ENCODE measurements at regions not wholly inside any gene's neighbourhood (a gene's known extent, or its start where the extent isn't known, plus 50 kb on each side); places are given as distances from the start of the nearest gene placed in this dataset.

- Histone ChIP-seq H3K27ac (ENCODE audit: low read depth, low read length) (no peak overlapping the region), H3K4me1 (ENCODE audit: insufficient read depth, low read length) (no peaks in the 10 kb centered on the region), H3K4me3 (ENCODE audit: insufficient read depth, low read length) (no peak overlapping the region), H3K79me2 (ENCODE audit: insufficient read depth, low read length) (no peaks in the 10 kb centered on the region), H4K20me1 (ENCODE audit: insufficient read depth, low read length) (no peaks in the 10 kb centered on the region), H3K9me3 (ENCODE audit: low read depth, low read length) (no peaks in the 10 kb centered on the region), H3K36me3 (ENCODE audit: insufficient read depth, low read length) (no peaks in the 10 kb centered on the region), H3K27me3 (ENCODE audit: insufficient read depth, low read length) (no peaks in the 10 kb centered on the region), H3K4me2 (ENCODE audit: insufficient read depth, low read length) (no peak overlapping the region), H2AFZ (ENCODE audit: low read length) (no peak overlapping the region)
- DNase-seq (ENCODE audit: insufficient read length, low spot score, missing footprints): no peak
- TF ChIP-seq, protein P1, sequence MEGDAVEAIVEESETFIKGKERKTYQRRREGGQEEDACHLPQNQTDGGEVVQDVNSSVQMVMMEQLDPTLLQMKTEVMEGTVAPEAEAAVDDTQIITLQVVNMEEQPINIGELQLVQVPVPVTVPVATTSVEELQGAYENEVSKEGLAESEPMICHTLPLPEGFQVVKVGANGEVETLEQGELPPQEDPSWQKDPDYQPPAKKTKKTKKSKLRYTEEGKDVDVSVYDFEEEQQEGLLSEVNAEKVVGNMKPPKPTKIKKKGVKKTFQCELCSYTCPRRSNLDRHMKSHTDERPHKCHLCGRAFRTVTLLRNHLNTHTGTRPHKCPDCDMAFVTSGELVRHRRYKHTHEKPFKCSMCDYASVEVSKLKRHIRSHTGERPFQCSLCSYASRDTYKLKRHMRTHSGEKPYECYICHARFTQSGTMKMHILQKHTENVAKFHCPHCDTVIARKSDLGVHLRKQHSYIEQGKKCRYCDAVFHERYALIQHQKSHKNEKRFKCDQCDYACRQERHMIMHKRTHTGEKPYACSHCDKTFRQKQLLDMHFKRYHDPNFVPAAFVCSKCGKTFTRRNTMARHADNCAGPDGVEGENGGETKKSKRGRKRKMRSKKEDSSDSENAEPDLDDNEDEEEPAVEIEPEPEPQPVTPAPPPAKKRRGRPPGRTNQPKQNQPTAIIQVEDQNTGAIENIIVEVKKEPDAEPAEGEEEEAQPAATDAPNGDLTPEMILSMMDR (IDR thresholded peaks at IDR 0.05; ENCODE audit: extremely low read depth, low read depth, low read length): no peak
These were observed 62.0 kb upstream of the TUNAR start for GRCh38 chr14:95814363-95815225.

GRCh38 chr14:95811813-95812212 is 64.8 kb upstream of the TUNAR start:
- TF ChIP-seq, protein P1 (IDR thresholded peaks at IDR 0.05; ENCODE audit: extremely low read depth, low read depth, low read length): no peak
- Histone ChIP-seq H3K4me1 (ENCODE audit: insufficient read depth, low read length) (no peaks in the 10 kb centered on the region), H2AFZ (ENCODE audit: low read length) (no peak overlapping the region), H3K4me2 (ENCODE audit: insufficient read depth, low read length) (no peak overlapping the region), H3K9me3 (ENCODE audit: low read depth, low read length) (no peaks in the 10 kb centered on the region), H4K20me1 (ENCODE audit: insufficient read depth, low read length) (no peaks in the 10 kb centered on the region), H3K4me3 (ENCODE audit: insufficient read depth, low read length) (no peak overlapping the region), H3K27me3 (ENCODE audit: insufficient read depth, low read length) (no peaks in the 10 kb centered on the region), H3K27ac (ENCODE audit: low read depth, low read length) (no peak overlapping the region), H3K36me3 (ENCODE audit: insufficient read depth, low read length) (no peaks in the 10 kb centered on the region), H3K79me2 (ENCODE audit: insufficient read depth, low read length) (no peaks in the 10 kb centered on the region)
- DNase-seq (ENCODE audit: insufficient read length, low spot score, missing footprints): no peak

DNA sequence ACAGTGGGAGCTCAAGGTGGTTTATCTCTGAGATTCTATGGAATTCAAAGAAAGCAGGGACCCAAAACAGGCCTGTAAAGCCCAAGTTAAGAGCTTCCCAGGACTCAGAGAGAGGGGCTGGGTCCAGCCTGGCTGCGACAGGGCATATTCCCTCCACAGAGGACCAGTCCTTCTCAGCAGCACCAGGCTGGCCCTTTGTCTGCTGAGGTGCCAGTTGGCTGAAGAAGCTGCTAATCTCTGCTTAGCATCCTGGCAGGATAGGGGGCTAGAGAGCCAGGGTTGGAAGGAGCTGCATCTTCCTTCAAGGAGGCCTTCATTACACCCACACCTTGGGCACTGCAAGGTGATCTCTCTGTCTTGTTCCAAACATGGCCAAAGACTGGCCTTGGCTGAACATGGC is 68.3 kb upstream of the TUNAR start:
- no peak overlapping the region for H3K27ac ChIP-seq (ENCODE audit: low read depth, low read length)
- no peak overlapping the region for H3K4me3 ChIP-seq (ENCODE audit: insufficient read depth, low read length)
- TF ChIP-seq, protein P1 (IDR thresholded peaks at IDR 0.05; ENCODE audit: extremely low read depth, low read depth, low read length): no peak
- H3K9me3 ChIP-seq (ENCODE audit: low read depth, low read length): no peaks in the 10 kb centered on the region
- H2AFZ ChIP-seq (ENCODE audit: low read length): no peak overlapping the region
- H3K36me3 ChIP-seq (ENCODE audit: insufficient read depth, low read length): no peaks in the 10 kb centered on the region
- no peaks in the 10 kb centered on the region for H3K27me3 ChIP-seq (ENCODE audit: insufficient read depth, low read length)
- no peak overlapping the region for H3K4me2 ChIP-seq (ENCODE audit: insufficient read depth, low read length)
- H3K4me1 ChIP-seq (ENCODE audit: insufficient read depth, low read length): no peaks in the 10 kb centered on the region
- no peak for DNase-seq (ENCODE audit: insufficient read length, low spot score, missing footprints)
- no peaks in the 10 kb centered on the region for H4K20me1 ChIP-seq (ENCODE audit: insufficient read depth, low read length)
- H3K79me2 ChIP-seq (ENCODE audit: insufficient read depth, low read length): no peaks in the 10 kb centered on the region

- no peaks in the 10 kb centered on the region for H3K36me3 ChIP-seq (ENCODE audit: insufficient read depth, low read length)
- no peak overlapping the region for H3K4me2 ChIP-seq (ENCODE audit: insufficient read depth, low read length)
- H4K20me1 ChIP-seq (ENCODE audit: insufficient read depth, low read length): no peaks in the 10 kb centered on the region
- no peak overlapping the region for H2AFZ ChIP-seq (ENCODE audit: low read length)
- no peaks in the 10 kb centered on the region for H3K9me3 ChIP-seq (ENCODE audit: low read depth, low read length)
- H3K4me3 ChIP-seq (ENCODE audit: insufficient read depth, low read length): no peak overlapping the region
- TF ChIP-seq, protein P1 (IDR thresholded peaks at IDR 0.05; ENCODE audit: extremely low read depth, low read depth, low read length): no peak
- H3K27ac ChIP-seq (ENCODE audit: low read depth, low read length): no peak overlapping the region
- no peaks in the 10 kb centered on the region for H3K4me1 ChIP-seq (ENCODE audit: insufficient read depth, low read length)
- no peaks in the 10 kb centered on the region for H3K27me3 ChIP-seq (ENCODE audit: insufficient read depth, low read length)
- no peak for DNase-seq (ENCODE audit: insufficient read length, low spot score, missing footprints)
- H3K79me2 ChIP-seq (ENCODE audit: insufficient read depth, low read length): no peaks in the 10 kb centered on the region
These were observed 79.8 kb upstream of the TUNAR start for GRCh38 chr14:95796788-95797187.
